GM12878 (cell line): ENCODE measurements at regions not wholly inside any gene's neighbourhood (a gene's known extent, or its start where the extent isn't known, plus 50 kb on each side); places are given as distances from the start of the nearest gene placed in this dataset.

Experiments
- ATAC-seq: fragments of 200-7000 bp; cut with Tn5 transposase; 3 replicates; pipeline ENCODE4 v1.9.1; 2020; ENCODE audit warnings: mild to moderate bottlenecking, moderate library complexity
- BruUV-seq: library from RNA; stranded (reverse); fragments of 400-500 nt; replicated peaks from 2 replicates; lab custom pipeline; 2021; lab: Mats Ljungman, UMichigan
- CTCF ChIA-PET: fragments of 300-600 bp; sonication (Branson Sonifier 250); formaldehyde crosslinking; extraction: SDS; loops from one replicate; lab custom pipeline; 2021; ENCODE audit warnings: inconsistent platforms; lab: Yijun Ruan, JAX
- POLR2A ChIA-PET: fragments of 350-600 bp; formaldehyde crosslinking; extraction: SDS; loops from one replicate; lab custom pipeline; 2021; ENCODE audit warnings: inconsistent platforms; lab: Charles Lee
- RAD21 ChIA-PET: fragments of 300-600 bp; sonication (Branson Sonifier 250); formaldehyde crosslinking; loops from one replicate; lab custom pipeline; 2023; ENCODE audit warnings: antibody characterized with exemption; ENCODE audit not compliant: unreplicated experiment; lab: Charles Lee
- SMC1A ChIA-PET: fragments of 300-600 bp; sonication (Branson Sonifier 250); formaldehyde crosslinking; loops from one replicate; lab custom pipeline; 2023; ENCODE audit not compliant: unreplicated experiment, uncharacterized antibody; lab: Charles Lee
- DNase-seq: peaks from one replicate; pipeline ENCODE4 v3.0.0-alpha.2; 2011; ENCODE audit warnings: low read depth, low spot score
- FAIRE-seq: peaks from 3 replicates; lab custom pipeline; 2011; peaks lifted over from hg19 to GRCh38; lab: Jason Lieb, UNC
- H2AFZ ChIP-seq: 2 replicates; pipeline ENCODE4 v1.6.0; 2011; ENCODE audit warnings: low read depth, low read length, control low read depth; ENCODE audit not compliant: control insufficient read depth
- H3K27ac ChIP-seq: 2 replicates; pipeline ENCODE4 v1.5.1; 2011; ENCODE audit warnings: control low read depth; ENCODE audit not compliant: control insufficient read depth, insufficient read depth
- H3K27me3 ChIP-seq, 2 experiments: replicated peaks in 1 of 2; 2 replicates each; pipeline versions ENCODE4 v1.6.0 to v1.6.1; 2011; ENCODE audit warnings: low read length in 1 of 2; ENCODE audit not compliant: control insufficient read depth in 2 of 2, insufficient read depth in 2 of 2
- H3K36me3 ChIP-seq, 2 experiments: 2 replicates each; pipeline ENCODE4 v1.5.1; 2011; ENCODE audit warnings: low read length in 1 of 2; ENCODE audit not compliant: control insufficient read depth in 2 of 2, insufficient read depth in 2 of 2
- H3K4me1 ChIP-seq: 2 replicates; pipeline ENCODE4 v1.6.1; 2011; ENCODE audit warnings: mild to moderate bottlenecking, low read length, moderate library complexity, mixed read lengths; ENCODE audit not compliant: control insufficient read depth, insufficient read depth
- H3K4me2 ChIP-seq: 2 replicates; pipeline ENCODE4 v1.6.0; 2011; ENCODE audit warnings: control low read depth; ENCODE audit not compliant: control insufficient read depth, insufficient read depth
- H3K4me3 ChIP-seq: fragments of 200-600 bp; sonication (generic); 2 replicates; pipeline ENCODE4 v1.5.1; 2016
- H3K79me2 ChIP-seq: 2 replicates; pipeline ENCODE4 v1.6.0; 2011; ENCODE audit warnings: low read length; ENCODE audit not compliant: control insufficient read depth, insufficient read depth
- H3K9ac ChIP-seq: 2 replicates; pipeline ENCODE4 v1.8.0; 2011; ENCODE audit warnings: low read length, control low read depth, mixed read lengths; ENCODE audit not compliant: control insufficient read depth, insufficient read depth
- H3K9me3 ChIP-seq: replicated peaks from 3 replicates; pipeline ENCODE4 v1.5.1; 2011; ENCODE audit warnings: mild to moderate bottlenecking, low read length; ENCODE audit not compliant: control insufficient read depth, insufficient read depth
- H4K20me1 ChIP-seq: 2 replicates; pipeline ENCODE4 v1.6.0; 2011; ENCODE audit not compliant: control insufficient read depth, insufficient read depth
- BRCA1 ChIP-seq: IDR thresholded peaks from 2 replicates; pipeline ENCODE4 v1.6.1; 2011; ENCODE audit warnings: low read depth, low read length, improper control_type of control experiment
- CBX3 ChIP-seq: fragments of 200-600 bp; sonication (generic); IDR thresholded peaks from 2 replicates; pipeline ENCODE4 v1.6.1; 2016; ENCODE audit warnings: low read depth, borderline replicate concordance
- CREB1 ChIP-seq: IDR thresholded peaks from 2 replicates; pipeline ENCODE4 v1.6.1; 2012; ENCODE audit warnings: low read depth, mild to moderate bottlenecking, inconsistent platforms
- ESRRA ChIP-seq: IDR thresholded peaks from 2 replicates; pipeline ENCODE4 v1.6.1; 2012; ENCODE audit warnings: mild to moderate bottlenecking, low read length, improper control_type of control experiment
- ETV6 ChIP-seq, 2 experiments: fragments of 450-650 bp in 1 of 2; IDR thresholded peaks in 1 of 2; conservative IDR thresholded peaks in 1 of 2; 2 replicates each; pipeline ENCODE4 v1.6.1; 2014; ENCODE audit warnings: antibody characterized with exemption in 1 of 2, borderline replicate concordance in 1 of 2, low read depth in 1 of 2, mild to moderate bottlenecking in 1 of 2, moderate library complexity in 1 of 2
- NFIC ChIP-seq: IDR thresholded peaks from 2 replicates; pipeline ENCODE4 v1.6.1; 2012; ENCODE audit warnings: low read depth, mild to moderate bottlenecking, inconsistent platforms, low read length, moderate library complexity
- NFXL1 ChIP-seq: fragments of 450-650 bp; IDR thresholded peaks from 2 replicates; pipeline ENCODE4 v1.6.1; 2017; ENCODE audit warnings: antibody characterized with exemption, mild to moderate bottlenecking, borderline replicate concordance
- POLR2AphosphoS5 ChIP-seq: IDR thresholded peaks from 2 replicates; pipeline ENCODE4 v1.6.1; 2011; ENCODE audit warnings: mild to moderate bottlenecking, low read length, inconsistent platforms
- SMAD1 ChIP-seq: fragments of 450-650 bp; IDR thresholded peaks from 2 replicates; pipeline ENCODE4 v1.6.1; 2018; ENCODE audit warnings: mild to moderate bottlenecking, low read depth; ENCODE audit not compliant: partially characterized antibody
- ZNF217 ChIP-seq: fragments of 450-650 bp; IDR thresholded peaks from 2 replicates; pipeline ENCODE4 v1.6.1; 2017; ENCODE audit warnings: antibody characterized with exemption, mild to moderate bottlenecking
- WGBS: methylation state at CpG from one replicate; pipeline ENCODE4 v1.1.6; 2016; ENCODE audit warnings: low lambda C conversion rate; ENCODE audit not compliant: insufficient replicate concordance, insufficient coverage; ENCODE audit errors: missing lambda C conversion rate; 5-methylcytosine and 5-hydroxymethylcytosine counted together
- in situ Hi-C: fragments of 300-500 bp; cut with MboI; formaldehyde crosslinking; loops from 9 replicates; pipeline ENCODE4 v1.14.3; 2018; ENCODE audit warnings: mixed read lengths
- intact Hi-C: fragments of 100-400 bp; cut with micrococcal nuclease; formaldehyde crosslinking; loops from one replicate; pipeline ENCODE4 v1.14.2; 2022; ENCODE audit not compliant: unreplicated experiment
- TF ChIP-seq, protein P1 (sequence below): IDR thresholded peaks from 2 replicates; pipeline ENCODE4 v1.6.1; 2011; ENCODE audit warnings: borderline replicate concordance, low read depth, mild to moderate bottlenecking, moderate library complexity, low read length; ENCODE audit not compliant: insufficient read depth, poor library complexity, severe bottlenecking
- TF ChIP-seq, protein P2 (sequence below): fragments of 450-650 bp; IDR thresholded peaks from 2 replicates; pipeline ENCODE4 v1.6.1; 2017; ENCODE audit warnings: low read depth, mild to moderate bottlenecking, moderate library complexity
- TF ChIP-seq, protein P3 (sequence below): fragments of 150-350 bp; IDR thresholded peaks from 2 replicates; pipeline ENCODE4 v1.6.1; 2014; ENCODE audit warnings: mild to moderate bottlenecking, low read depth, low read length
- TF ChIP-seq, protein P4 (sequence below): fragments of 450-650 bp; IDR thresholded peaks from 2 replicates; pipeline ENCODE4 v1.6.1; 2014; ENCODE audit warnings: mild to moderate bottlenecking

DNA sequence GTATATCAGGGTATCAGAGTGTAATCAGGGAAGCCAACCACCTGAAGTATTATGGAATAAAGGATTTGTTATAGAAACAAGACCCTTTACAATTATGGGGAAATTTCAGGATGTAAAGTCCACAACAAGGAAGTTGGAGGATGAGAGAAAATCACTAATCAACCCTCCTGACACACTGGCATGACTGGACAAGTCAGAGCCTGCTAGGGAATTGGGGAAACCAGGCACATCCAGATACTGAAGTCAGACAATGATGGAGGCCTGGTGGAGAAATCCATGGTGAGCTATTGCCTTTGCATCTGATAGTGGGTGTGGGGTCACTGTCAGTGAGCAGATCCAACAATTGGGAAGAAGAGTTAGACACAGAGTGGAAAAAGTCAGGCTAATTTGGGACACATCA is 158.8 kb upstream of the FBXO11 start (continued):
- no peak for TF ChIP-seq CBX3

DNA sequence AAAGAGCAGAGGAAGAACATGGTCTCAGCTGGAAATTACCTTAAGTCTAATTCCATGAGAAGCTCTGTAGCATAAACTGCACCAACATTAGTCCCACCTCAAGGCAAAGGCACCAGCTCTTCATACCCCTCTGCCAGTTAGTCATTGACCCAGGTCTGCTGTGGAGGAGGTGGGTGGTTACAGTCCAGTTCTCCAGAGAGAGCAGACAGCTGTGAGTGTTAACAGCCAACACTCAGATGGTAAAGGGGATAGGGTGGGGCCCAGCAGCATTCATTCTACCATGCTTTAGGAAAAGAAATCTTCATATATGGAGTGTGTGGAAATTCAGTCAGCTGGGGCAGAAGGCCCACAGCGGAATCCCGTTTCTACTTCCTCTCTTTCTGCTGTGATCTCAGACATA is 159.7 kb upstream of the FBXO11 start:
- ChIA-PET RAD21 (no interaction called here), CTCF (no interaction called here), SMC1A (no interaction called here), POLR2A (no interaction called here)
- TF ChIP-seq NFXL1 (no peak), BRCA1 (no peak), SMAD1 (no peak), ESRRA (no peak), ZNF217 (no peak), ETV6 (conservative IDR thresholded peaks at IDR 0.05 in 1 of 2, IDR thresholded peaks at IDR 0.05 in 1 of 2; ENCODE audit: borderline replicate concordance in 1 of 2, low read depth in 1 of 2) (no peak), NFIC (no peak), CREB1 (no peak), POLR2AphosphoS5 (no peak)
- TF ChIP-seq, protein P1, sequence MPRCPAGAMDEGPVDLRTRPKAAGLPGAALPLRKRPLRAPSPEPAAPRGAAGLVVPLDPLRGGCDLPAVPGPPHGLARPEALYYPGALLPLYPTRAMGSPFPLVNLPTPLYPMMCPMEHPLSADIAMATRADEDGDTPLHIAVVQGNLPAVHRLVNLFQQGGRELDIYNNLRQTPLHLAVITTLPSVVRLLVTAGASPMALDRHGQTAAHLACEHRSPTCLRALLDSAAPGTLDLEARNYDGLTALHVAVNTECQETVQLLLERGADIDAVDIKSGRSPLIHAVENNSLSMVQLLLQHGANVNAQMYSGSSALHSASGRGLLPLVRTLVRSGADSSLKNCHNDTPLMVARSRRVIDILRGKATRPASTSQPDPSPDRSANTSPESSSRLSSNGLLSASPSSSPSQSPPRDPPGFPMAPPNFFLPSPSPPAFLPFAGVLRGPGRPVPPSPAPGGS = no peak
- TF ChIP-seq, protein P2, sequence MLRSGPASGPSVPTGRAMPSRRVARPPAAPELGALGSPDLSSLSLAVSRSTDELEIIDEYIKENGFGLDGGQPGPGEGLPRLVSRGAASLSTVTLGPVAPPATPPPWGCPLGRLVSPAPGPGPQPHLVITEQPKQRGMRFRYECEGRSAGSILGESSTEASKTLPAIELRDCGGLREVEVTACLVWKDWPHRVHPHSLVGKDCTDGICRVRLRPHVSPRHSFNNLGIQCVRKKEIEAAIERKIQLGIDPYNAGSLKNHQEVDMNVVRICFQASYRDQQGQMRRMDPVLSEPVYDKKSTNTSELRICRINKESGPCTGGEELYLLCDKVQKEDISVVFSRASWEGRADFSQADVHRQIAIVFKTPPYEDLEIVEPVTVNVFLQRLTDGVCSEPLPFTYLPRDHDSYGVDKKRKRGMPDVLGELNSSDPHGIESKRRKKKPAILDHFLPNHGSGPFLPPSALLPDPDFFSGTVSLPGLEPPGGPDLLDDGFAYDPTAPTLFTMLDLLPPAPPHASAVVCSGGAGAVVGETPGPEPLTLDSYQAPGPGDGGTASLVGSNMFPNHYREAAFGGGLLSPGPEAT = no peak
- TF ChIP-seq, protein P3, sequence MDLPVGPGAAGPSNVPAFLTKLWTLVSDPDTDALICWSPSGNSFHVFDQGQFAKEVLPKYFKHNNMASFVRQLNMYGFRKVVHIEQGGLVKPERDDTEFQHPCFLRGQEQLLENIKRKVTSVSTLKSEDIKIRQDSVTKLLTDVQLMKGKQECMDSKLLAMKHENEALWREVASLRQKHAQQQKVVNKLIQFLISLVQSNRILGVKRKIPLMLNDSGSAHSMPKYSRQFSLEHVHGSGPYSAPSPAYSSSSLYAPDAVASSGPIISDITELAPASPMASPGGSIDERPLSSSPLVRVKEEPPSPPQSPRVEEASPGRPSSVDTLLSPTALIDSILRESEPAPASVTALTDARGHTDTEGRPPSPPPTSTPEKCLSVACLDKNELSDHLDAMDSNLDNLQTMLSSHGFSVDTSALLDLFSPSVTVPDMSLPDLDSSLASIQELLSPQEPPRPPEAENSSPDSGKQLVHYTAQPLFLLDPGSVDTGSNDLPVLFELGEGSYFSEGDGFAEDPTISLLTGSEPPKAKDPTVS = no peak
- TF ChIP-seq, protein P4, sequence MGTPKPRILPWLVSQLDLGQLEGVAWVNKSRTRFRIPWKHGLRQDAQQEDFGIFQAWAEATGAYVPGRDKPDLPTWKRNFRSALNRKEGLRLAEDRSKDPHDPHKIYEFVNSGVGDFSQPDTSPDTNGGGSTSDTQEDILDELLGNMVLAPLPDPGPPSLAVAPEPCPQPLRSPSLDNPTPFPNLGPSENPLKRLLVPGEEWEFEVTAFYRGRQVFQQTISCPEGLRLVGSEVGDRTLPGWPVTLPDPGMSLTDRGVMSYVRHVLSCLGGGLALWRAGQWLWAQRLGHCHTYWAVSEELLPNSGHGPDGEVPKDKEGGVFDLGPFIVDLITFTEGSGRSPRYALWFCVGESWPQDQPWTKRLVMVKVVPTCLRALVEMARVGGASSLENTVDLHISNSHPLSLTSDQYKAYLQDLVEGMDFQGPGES = no peak
- intact Hi-C loops = no loop called here
- Histone ChIP-seq H3K9ac (no peak overlapping the region), H2AFZ (no peak overlapping the region), H3K36me3 (no peaks in the 10 kb centered on the region), H3K79me2 (no peaks in the 10 kb centered on the region), H3K4me2 (no peak overlapping the region), H3K9me3 (no peaks in the 10 kb centered on the region), H3K27ac (no peak overlapping the region), H3K27me3 (no peaks in the 10 kb centered on the region; a peak in 1 of 4 replicates), H4K20me1 (no peaks in the 10 kb centered on the region), H3K4me1 (no peaks in the 10 kb centered on the region), H3K4me3 (no peak overlapping the region)
- no peak for DNase-seq
- no peak for FAIRE-seq
- WGBS = 20% methylated on average over 2 of the region's 2 CpGs
- in situ Hi-C loops = no loop called here
- ATAC-seq = no peak
- no TSS peak for BruUV-seq
